GM12875 (cell line): ENCODE measurements at regions not wholly inside any gene's neighbourhood (a gene's known extent, or its start where the extent isn't known, plus 50 kb on each side); places are given as distances from the start of the nearest gene placed in this dataset.

Experiments used
- H3K4me3 ChIP-seq: one replicate; pipeline ENCODE4 v1.5.1; 2011; ENCODE audit warnings: low read depth, low read length, control low read depth
- TF ChIP-seq, protein P1 (sequence below): IDR thresholded peaks from 2 replicates; pipeline ENCODE4 v1.5.1; 2011; ENCODE audit warnings: low read depth, mild to moderate bottlenecking, control low read depth, inconsistent platforms, low read length, moderate library complexity, borderline replicate concordance; ENCODE audit not compliant: insufficient read depth

- TF ChIP-seq, protein P1, sequence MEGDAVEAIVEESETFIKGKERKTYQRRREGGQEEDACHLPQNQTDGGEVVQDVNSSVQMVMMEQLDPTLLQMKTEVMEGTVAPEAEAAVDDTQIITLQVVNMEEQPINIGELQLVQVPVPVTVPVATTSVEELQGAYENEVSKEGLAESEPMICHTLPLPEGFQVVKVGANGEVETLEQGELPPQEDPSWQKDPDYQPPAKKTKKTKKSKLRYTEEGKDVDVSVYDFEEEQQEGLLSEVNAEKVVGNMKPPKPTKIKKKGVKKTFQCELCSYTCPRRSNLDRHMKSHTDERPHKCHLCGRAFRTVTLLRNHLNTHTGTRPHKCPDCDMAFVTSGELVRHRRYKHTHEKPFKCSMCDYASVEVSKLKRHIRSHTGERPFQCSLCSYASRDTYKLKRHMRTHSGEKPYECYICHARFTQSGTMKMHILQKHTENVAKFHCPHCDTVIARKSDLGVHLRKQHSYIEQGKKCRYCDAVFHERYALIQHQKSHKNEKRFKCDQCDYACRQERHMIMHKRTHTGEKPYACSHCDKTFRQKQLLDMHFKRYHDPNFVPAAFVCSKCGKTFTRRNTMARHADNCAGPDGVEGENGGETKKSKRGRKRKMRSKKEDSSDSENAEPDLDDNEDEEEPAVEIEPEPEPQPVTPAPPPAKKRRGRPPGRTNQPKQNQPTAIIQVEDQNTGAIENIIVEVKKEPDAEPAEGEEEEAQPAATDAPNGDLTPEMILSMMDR, result no peak
- H3K4me3 ChIP-seq, result no peak overlapping the region
These were observed 602.0 kb downstream of the TBL1XR1 start for GRCh38 chr3:176595307-176595706.

DNA sequence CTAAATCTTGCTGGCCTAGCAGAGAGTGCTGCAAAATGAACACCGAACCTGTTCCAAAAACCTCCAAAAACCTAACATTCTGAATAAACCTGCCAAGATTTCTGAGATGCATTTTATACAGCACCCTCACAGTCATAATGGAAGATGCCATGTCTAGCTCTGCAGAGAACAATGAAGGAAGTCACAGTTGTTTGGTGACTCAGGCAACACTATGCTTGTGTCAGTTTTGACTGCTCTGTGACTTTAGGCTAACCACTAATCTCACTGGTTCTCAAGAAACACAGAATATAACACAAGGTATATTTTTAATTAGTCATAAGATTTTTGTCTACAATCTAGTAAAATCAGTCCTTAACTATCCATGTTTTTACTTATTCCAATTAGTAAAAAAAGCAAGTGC lies 606.6 kb downstream of the TBL1XR1 start:
- TF ChIP-seq, protein P1, result no peak
- H3K4me3 ChIP-seq, result no peak overlapping the region

DNA sequence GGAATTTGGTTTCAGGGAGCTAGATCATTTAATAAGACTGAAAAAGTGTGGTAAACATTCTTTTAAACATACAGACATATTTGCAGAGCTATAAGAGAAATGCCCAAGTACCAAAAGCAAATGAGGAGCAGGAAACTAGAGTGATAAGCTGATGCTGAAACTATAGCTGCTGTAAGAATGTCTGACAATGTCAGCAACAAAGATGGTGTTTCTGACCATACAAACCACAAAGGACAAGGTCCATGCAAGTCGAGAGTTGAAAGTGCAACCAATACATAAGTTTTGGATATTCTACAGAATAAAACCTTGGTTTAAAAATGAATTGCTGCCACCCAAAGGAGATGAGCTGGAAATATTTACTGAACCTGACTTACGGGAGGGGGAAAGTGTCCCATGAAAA lies 610.2 kb downstream of the TBL1XR1 start:
- no peak overlapping the region for H3K4me3 ChIP-seq
- TF ChIP-seq, protein P1, result no peak

- TF ChIP-seq, protein P1, result no peak
These were observed 612.7 kb downstream of the TBL1XR1 start for GRCh38 chr3:176584413-176585176.

GRCh38 chr3:176583956-176584355 lies 613.3 kb downstream of the TBL1XR1 start:
- H3K4me3 ChIP-seq, result no peak overlapping the region
- TF ChIP-seq, protein P1, result no peak

More at GRCh38 chr3:176584413-176585176, 612.7 kb downstream of the TBL1XR1 start:
- no peak overlapping the region for H3K4me3 ChIP-seq

- H3K4me3 ChIP-seq, result no peak overlapping the region
- TF ChIP-seq, protein P1, result no peak
These were observed 615.7 kb downstream of the TBL1XR1 start for GRCh38 chr3:176581589-176581988.

- H3K4me3 ChIP-seq, result no peak overlapping the region
- TF ChIP-seq, protein P1, result no peak
These were observed 617.5 kb downstream of the TBL1XR1 start for GRCh38 chr3:176579711-176580185.
